BJ (cell line): ENCODE measurements at regions not wholly inside any gene's neighbourhood (a gene's known extent, or its start where the extent isn't known, plus 50 kb on each side); places are given as distances from the start of the nearest gene placed in this dataset.

ENCODE experiments used
- CTCF ChIA-PET: fragments of 350-600 bp; formaldehyde crosslinking; extraction: SDS; loops from one replicate; lab custom pipeline; 2021; ENCODE audit warnings: antibody characterized with exemption, inconsistent platforms; lab: Yijun Ruan, JAX
- POLR2A ChIA-PET: fragments of 300-600 bp; sonication (Branson Sonifier 250); formaldehyde crosslinking; extraction: SDS; loops from one replicate; lab custom pipeline; 2021; ENCODE audit warnings: antibody characterized with exemption; lab: Charles Lee
- DNase-seq: peaks from one replicate; pipeline ENCODE4 v3.0.0-alpha.2; 2011; ENCODE audit warnings: low read depth
- H3K27me3 ChIP-seq: 2 replicates; pipeline ENCODE4 v1.6.0; 2011; ENCODE audit warnings: low read length; ENCODE audit not compliant: control insufficient read depth, insufficient read depth
- H3K36me3 ChIP-seq: 2 replicates; pipeline ENCODE4 v1.5.1; 2011; ENCODE audit warnings: low read length; ENCODE audit not compliant: control insufficient read depth, insufficient read depth
- H3K4me3 ChIP-seq: 2 replicates; pipeline ENCODE4 v1.5.1; 2011; ENCODE audit warnings: low read depth, mild to moderate bottlenecking, control low read depth, low read length
- TF ChIP-seq, protein P1 (sequence below): IDR thresholded peaks from 2 replicates; pipeline ENCODE4 v1.5.1; 2011; ENCODE audit warnings: low read depth, mild to moderate bottlenecking, control low read depth, inconsistent platforms, low read length, moderate library complexity; ENCODE audit not compliant: insufficient read depth

GRCh38 chrX:116267511-116268040 is 97.0 kb downstream of the AGTR2 start:
- Histone ChIP-seq H3K27me3 (no peaks in the 10 kb centered on the region), H3K4me3 (no peak overlapping the region), H3K36me3 (no peaks in the 10 kb centered on the region)
- DNase-seq: no peak
- ChIA-PET CTCF (no interaction called here), POLR2A (no interaction called here)
- TF ChIP-seq, protein P1, sequence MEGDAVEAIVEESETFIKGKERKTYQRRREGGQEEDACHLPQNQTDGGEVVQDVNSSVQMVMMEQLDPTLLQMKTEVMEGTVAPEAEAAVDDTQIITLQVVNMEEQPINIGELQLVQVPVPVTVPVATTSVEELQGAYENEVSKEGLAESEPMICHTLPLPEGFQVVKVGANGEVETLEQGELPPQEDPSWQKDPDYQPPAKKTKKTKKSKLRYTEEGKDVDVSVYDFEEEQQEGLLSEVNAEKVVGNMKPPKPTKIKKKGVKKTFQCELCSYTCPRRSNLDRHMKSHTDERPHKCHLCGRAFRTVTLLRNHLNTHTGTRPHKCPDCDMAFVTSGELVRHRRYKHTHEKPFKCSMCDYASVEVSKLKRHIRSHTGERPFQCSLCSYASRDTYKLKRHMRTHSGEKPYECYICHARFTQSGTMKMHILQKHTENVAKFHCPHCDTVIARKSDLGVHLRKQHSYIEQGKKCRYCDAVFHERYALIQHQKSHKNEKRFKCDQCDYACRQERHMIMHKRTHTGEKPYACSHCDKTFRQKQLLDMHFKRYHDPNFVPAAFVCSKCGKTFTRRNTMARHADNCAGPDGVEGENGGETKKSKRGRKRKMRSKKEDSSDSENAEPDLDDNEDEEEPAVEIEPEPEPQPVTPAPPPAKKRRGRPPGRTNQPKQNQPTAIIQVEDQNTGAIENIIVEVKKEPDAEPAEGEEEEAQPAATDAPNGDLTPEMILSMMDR: no peak

DNA sequence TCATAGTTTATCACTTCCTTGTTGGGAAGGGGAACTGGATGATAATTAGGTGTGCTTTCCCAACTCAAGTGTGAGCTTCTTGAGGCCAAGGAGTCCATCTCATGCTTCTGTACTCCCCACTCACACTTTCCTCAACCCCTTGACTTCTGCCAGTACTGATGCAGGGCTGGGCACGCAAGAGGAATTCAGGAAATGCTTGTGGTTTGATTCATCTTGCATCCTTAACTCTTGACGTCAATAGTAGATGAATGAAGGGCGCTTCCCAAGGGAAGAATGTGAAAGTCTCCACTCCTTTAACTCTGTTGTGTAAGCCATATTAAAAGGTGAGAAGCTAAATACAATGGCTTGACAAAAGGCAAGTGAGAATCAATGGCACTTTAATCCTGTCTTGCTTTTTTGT is 101.8 kb downstream of the AGTR2 start:
- H3K4me3 ChIP-seq: no peak overlapping the region
- ChIA-PET CTCF (no interaction called here), POLR2A (no interaction called here)
- TF ChIP-seq, protein P1: no peak
- no peaks in the 10 kb centered on the region for H3K36me3 ChIP-seq
- DNase-seq: peak; percentile 30
- H3K27me3 ChIP-seq: no peaks in the 10 kb centered on the region

- H3K4me3 ChIP-seq: no peak overlapping the region
- no peaks in the 10 kb centered on the region for H3K27me3 ChIP-seq
- DNase-seq: no peak
- ChIA-PET POLR2A (no interaction called here), CTCF (no interaction called here)
- TF ChIP-seq, protein P1: no peak
- H3K36me3 ChIP-seq: no peaks in the 10 kb centered on the region
These were observed 102.3 kb downstream of the AGTR2 start for GRCh38 chrX:116272861-116273260.

DNA sequence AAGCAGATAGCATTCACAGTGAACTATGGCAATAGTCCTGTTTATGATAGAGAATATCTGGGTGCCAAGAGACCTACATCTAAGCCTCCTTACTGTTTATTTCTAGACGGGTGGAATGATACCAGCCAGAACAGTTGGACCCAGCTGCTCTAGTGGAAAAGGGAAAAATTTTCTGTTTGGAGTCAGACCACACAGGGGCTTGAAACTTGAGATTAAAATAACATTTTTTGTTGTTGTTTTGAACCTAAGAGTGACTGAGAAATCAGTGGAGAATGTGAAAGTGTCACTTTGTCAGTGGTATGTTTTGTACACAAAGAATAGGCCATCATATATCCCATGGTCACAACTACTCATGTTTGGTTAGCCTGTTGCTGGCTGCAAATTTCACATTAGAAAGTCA is 105.7 kb downstream of the AGTR2 start:
- DNase-seq: no peak
- TF ChIP-seq, protein P1: no peak
- Histone ChIP-seq H3K27me3 (no peaks in the 10 kb centered on the region), H3K36me3 (no peaks in the 10 kb centered on the region), H3K4me3 (no peak overlapping the region)
- ChIA-PET POLR2A (no interaction called here), CTCF (no interaction called here)

GRCh38 chrX:116277351-116278225 is 107.0 kb downstream of the AGTR2 start:
- TF ChIP-seq, protein P1: no peak
- Histone ChIP-seq H3K36me3 (no peaks in the 10 kb centered on the region), H3K27me3 (no peaks in the 10 kb centered on the region), H3K4me3 (no peak overlapping the region)
- DNase-seq: no peak
- CTCF ChIA-PET: no interaction called here
- POLR2A ChIA-PET: no interaction called here
